Endothelial cell of hepatic sinusoid (primary cell): ENCODE measurements at regions not wholly inside any gene's neighbourhood (a gene's known extent, or its start where the extent isn't known, plus 50 kb on each side); places are given as distances from the start of the nearest gene placed in this dataset.

ENCODE experiments used
- in situ Hi-C: cut with HindIII; loops from 2 replicates; pipeline ENCODE4 v1.10.0; 2017; ENCODE audit warnings: low sequenced_read_pairs

DNA sequence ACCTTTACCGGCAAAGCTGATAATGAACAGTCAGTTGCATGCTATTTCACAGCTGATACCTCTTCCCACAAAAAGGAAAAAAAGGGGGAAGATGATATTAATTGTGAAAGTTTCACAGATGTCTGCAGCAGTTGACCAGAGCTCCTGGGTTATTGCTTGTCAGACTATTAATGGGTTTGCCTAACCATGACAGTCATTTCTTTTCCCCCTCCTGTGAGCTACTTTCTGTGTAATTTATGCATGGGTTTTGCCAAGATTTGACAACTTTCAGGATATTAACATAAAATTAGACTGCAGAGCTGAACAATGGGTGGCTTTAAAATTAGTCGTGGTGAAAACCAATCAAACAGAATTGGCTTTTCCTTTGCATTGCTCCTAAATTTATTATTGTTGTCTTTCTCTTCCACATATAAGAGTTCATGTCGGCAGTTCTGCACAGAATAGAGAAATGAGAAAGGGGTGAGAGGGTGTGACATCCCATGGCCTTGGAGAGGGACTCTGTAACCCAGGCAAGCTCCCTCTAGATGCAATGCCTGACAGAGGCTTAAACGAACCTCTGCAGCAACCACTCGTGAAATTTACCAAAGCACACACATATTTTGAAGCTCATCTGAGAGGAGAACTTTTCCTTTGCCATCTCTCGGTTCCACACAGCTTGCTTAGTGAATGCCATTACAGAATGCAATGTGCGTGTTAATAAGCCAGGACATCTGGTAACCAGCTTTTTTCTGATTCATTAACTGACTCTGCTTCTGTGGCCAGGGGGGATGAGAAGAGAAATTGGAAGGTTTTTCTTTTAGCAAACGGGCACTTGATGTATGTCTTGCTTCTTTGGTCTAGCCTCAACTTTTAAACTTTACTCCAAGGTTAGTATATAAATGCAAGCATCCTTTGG is 82.2 kb upstream of the ITGA4 start:
- in situ Hi-C loops = loop anchor here (5.0 kb wide), 1 partner anchor 43 kb away; no protein-coding TSS in a partner anchor

DNA sequence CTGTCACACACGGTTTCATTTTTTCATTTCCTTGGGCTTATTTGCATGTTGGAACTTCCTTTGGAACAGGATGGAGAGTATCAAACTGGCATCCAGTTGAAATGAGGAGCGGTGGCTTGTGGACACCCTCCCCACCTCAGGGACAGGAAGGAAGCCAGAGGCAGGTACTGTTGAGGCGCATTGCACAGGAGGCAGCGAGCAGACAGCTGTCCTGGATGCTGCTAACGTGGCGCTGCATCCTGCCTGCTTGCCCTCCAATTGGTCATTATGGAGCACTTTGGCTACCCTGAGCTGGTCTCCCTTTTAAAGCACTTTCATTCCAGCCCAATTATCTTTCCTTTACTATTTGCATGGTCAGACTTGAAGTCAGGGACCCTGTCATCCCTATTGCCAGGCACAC is 80.7 kb upstream of the ITGA4 start:
- in situ Hi-C loops = no loop called here

DNA sequence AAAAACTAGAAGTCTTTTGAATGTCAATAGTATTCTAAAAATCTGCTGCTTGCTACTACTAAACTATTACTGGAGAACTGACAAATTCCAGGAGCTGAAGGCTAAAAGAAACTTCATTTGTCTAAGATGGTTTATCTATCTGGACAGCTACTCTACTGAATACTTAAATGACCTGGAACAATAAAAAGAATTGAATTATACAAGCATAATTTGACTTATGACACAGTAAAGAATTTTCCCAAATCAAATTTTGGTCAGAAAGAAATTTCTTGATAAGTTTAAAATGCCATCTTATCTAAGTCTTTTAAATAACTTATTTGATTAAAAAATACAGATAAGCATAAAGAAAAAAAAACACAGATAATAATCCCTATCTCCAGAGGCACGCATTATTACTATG is 80.2 kb upstream of the ITGA4 start:
- in situ Hi-C loops = no loop called here

DNA sequence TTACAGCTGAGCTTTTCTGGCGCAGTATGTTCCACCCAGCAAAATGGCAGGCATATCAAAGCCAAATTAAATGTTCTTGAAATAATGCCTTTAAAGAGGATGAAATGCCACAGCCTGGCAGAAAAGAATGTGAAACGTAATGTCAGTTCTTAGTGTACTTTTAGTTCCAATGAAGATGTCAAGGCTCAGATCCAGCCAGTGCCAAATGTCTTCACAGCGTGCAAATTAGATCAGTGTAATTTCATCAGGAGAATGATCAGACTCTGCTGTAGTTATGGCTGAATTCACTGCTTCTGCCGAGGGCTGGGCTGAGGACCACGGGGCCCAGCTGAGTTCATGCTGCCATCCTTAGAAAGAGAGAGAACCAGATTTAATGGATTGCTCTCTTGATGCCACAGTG is 78.7 kb upstream of the ITGA4 start:
- in situ Hi-C loops = no loop called here

DNA sequence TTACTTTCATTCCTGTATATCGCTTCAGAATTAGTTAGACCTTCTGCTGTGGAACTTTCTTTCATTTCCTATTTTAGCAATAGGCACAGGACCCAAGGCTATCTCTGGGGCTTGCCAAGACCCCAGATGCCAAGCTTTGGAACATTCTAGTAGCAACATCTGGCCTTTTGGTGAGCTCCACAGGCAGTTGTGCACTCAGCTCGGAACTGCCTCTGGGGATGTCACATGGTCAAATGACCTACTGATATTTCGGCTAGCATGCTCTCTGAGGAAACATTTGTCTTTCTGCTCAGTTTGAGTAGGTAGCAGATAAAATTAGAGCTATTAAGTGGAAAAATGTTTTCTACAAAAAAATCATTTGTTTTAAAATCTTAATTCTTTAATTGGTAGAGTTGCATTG is 76.6 kb upstream of the ITGA4 start:
- in situ Hi-C loops = no loop called here

DNA sequence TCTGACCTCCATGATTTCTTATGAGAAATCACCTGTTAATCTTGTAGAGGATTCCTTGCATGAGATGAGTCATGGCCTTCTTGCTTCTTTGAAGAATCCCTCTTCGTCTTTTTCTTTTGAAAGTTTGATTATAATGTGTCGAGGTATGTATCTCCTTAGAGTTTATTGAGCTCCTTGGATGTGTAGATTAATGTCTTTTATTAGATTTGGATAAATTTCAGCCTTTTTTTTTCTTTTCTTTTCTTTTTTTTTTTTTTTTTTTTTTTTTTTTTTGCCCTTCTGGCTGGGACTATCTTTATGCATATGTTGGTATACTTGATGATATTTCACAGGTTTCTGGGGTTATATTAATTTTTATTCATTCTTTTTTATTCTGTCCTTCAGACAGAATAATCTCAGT is 72.3 kb upstream of the ITGA4 start:
- in situ Hi-C loops = no loop called here

DNA sequence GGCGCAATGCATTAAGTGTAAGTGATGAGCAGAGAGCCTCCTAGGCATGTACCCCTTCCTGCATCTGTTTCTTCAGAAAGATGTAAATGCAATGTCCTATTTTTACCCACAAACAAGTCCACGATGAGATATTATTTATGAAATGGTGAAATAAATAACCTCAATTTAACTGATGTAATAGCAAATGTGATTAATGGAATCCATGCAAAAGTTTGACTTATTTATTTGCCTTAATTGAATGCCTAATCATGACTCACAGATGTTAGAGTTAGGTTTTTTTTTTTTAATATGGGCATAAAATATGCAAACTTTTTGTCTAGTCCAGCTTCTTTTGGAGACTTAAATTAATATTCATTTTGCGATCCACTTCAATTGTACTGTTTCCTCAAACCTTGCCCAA is 67.7 kb upstream of the ITGA4 start:
- in situ Hi-C loops = no loop called here

DNA sequence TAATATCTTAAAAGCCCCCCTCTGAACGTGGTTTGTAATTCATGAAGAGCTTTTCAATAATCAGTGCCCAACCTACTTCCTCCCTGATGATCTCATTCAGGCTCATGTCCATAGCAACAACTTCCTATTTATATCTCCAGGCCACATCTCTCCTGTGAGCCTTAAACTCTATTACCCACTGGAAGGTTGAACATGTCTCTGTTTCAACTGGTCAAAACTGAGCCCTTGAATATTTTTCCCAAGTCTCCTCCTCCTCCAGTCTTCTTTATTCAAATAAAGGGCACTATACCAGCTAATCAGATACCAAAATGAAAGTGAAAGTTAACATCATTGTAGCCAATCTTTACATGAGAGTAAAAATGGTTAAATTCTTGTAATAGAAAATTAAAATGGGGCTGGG is 63.7 kb upstream of the ITGA4 start:
- in situ Hi-C loops = no loop called here

DNA sequence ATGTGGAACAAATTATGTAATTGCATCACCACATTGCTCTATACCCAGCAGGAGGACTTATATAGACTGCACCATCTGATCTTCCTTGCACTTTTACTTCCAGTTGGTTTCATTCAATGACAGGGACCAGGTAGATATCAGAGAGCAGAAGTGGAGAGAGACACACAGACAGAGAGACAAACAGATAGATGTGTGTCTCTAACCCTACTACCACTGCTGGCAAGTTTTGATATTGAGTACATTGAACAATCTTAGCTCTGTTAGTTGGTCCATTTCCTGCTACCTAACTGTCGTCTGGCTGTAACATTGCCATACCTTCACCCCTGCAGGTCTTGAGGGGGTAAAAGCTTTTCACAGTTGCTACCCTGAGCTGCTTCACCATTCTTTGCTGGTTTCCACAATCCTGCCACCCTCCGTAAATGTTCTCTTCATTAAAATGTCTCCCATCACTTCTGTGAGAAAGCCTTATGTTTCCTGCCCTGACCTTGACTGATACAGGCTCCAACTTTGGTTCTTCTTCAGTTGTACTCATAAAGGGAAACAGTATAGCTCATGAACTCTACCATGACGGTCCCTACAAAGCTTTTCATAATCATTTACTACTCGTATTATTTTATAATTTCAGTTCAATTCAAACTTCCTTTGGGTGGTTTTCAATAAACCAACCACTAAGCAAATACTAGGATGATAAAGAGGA is 62.3 kb upstream of the ITGA4 start:
- in situ Hi-C loops = no loop called here

DNA sequence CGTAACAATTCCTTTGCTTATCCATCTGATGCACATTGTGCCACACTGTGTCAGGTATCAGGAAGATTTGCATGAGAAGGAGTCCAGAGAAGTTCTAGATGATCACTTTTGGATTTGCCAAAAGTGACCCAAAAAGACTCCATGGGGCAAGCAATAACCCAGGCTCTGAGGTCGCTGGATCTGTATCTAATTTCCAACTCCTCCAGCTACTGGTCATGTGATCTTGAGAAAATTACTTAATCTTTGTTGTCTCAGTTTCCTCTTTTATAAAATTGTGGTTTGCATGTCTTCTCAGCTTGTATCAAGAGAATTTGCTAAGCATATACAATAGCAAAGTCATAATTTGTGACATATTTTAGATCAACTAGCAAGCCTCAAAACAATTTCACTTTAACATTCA is 61.3 kb upstream of the ITGA4 start:
- in situ Hi-C loops = no loop called here

DNA sequence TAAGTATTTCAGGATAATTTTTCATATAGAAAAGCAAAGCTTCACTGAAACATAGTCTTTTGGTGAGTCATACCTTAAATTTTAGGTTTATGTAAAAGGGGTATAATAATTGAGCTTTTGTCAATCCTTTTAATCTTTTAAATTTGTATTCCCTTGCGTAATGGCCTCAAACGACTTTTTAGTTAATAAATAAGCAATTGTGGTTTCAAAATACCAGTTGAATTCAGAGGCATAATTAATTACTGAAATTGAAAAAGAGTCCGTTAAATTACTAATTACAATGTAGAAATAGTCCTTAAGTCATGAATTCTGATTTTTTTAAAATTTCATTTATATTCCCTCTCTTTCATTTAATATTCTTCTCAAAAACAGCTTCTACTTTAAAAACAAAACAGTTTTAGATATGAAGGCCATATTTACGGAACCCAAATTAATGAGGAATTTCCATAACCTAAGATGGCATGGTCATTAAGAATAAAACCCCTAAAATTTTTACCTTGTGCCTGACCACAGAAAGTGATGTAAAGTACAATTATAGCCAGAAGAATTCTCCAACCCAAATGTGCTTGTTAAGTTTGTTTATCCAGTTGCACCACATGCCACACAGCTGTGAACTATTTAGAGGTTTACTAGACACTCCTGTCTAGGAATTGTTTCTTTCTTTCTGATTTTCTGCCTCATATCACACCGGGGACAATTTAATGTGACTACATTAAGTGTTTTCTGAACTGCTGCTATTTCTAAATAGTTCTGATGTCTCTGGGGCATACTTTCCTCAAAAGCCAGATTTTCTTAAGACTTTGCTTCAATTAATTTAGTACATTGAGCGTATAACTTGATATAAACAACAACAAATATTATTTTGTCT is 60.7 kb upstream of the ITGA4 start:
- in situ Hi-C loops = no loop called here

DNA sequence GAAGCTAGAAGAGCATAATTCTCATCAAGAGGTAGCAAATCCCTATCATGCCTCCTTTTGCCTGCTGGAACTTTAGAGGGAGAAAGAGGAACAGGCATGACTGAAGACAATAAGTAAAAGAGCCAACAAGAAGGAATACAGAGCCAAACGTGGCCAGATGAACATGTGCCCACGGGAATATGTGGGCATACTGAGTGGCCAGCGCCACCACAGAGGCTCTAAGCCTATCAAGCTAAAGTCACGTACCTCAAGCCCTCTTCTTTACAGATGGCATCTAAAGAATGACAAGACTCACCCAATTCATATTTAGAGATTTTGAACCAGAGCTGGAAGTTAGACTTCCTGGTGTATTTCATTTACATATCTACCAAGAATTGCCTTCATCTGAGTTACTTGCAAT is 59.9 kb upstream of the ITGA4 start:
- in situ Hi-C loops = no loop called here

DNA sequence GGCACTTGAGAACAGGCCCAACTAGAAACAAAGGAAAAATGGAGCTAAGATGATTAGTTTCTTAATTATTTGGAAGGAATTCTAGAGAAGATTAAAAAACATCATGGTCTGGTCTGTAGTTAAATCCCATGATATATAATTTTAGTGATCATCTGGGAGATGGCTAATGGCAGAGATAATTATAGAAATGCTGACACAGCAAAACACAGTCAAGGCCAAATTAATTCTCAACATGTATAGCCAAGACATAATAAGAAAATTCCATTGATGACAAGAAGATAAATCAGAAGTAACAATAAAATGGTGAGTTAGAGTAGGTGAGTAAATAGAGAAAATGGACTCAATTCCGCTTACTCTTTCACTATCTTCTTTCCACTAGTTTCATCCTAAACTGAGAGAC is 59.2 kb upstream of the ITGA4 start:
- in situ Hi-C loops = no loop called here

DNA sequence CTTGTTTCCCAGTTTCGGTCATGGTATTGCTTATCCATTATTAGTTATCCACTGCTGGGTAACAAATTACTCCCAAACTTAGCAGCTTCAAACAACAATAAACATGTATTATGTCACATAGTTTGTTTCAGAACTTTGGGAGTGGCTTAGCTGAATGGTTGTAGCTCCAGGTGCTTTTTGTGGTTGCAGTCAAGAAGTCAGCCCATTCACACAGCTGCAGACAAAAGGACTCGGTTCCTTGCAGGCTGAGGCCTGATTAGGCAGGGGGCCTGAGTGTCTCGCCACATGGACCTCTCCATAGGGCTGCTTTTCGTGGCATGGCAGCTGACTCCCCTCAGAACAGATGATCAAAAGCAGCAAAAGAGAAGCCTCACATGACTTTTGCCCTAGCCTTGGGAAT is 58.2 kb upstream of the ITGA4 start:
- in situ Hi-C loops = no loop called here

DNA sequence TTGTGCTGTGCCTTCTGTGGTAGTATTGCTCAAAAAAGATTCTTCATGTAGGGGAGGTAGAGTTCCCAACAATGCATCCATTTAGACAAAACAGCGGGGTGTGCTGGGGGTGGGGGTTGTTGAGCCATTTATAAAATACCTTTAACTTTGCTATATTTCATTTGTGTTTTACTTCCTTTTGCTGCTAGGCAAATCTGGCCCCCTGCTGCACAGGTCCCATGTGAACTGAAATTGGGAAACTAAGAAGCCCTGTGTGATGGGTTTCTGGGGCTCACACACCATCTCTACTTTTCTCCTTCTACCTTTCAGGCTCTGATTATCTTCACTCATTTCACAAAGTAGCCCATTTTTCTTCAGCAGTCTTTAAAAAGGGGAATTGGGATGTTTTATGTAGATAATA is 52.7 kb upstream of the ITGA4 start:
- in situ Hi-C loops = no loop called here

DNA sequence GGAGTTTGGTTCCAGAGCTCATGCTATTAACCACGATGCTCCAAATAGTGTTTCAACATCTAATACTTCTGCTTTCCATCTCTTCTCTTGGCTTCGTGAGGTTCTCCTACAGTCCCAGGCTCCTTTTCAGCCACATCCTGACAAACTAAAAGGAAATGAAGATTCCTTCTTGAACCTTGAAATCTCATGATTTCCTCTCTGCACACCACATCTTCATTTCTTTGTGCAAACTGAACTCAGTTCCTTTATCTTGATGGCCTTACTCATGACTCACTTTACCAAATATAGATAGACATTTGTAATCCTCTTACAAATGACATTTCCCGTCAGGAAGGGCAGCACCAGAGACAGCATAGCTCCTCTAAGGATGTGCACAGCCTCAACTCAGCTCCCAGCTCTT is 50.0 kb upstream of the ITGA4 start:
- in situ Hi-C loops = no loop called here
